ENCODE measurements at regions not wholly inside any gene's neighbourhood (a gene's known extent, or its start where the extent isn't known, plus 50 kb on each side); places are given as distances from the start of the nearest gene placed in this dataset.

DNA sequence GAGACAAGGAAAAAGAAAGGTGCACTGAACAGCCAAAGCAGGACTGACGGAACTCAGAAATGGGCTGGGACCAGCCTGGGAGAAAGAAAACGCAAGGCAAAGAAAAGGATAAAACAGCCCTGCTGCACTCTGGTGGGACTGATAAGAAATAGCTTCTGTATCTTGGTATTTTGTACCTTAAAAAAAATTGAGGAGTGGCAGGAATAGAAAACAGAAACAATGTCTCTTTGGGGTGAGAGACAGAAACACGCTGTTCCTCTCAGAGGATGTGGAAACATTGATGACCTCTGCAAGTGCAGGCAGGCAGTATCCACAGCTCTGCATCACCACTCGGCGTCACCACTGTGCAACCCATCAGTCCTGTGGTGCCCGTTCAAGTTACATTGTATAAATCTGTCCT is 152.5 kb upstream of the SPRY1 start:
- no TSS peak for BruUV-seq (replicated peaks)
- H3K9me3 ChIP-seq (ENCODE audit: low read length) = no peaks in the 10 kb centered on the region
- CTCF ChIA-PET = no interaction called here
- ATAC-seq (peak; percentile 51; the same call in 1 of the 2 replicates), DNase-seq (no peak)
- no peaks in the 10 kb centered on the region for H4K20me1 ChIP-seq (ENCODE audit: low read length)
- POLR2A ChIA-PET (ENCODE audit: unreplicated experiment) = no interaction called here
- no peak overlapping the region for H3K27ac ChIP-seq (ENCODE audit: low read length)
- no peaks in the 10 kb centered on the region for H3K4me1 ChIP-seq (ENCODE audit: insufficient read depth, low read length)
- H3F3A ChIP-seq (ENCODE audit: low read length, unreplicated experiment) = no peaks in the 10 kb centered on the region
- H3K36me3 ChIP-seq (ENCODE audit: low read depth, low read length) = no peaks in the 10 kb centered on the region
- H3K9ac ChIP-seq (ENCODE audit: low read length) = no peak overlapping the region
- H3K27me3 ChIP-seq (ENCODE audit: low read length) = no peaks in the 10 kb centered on the region
- intact Hi-C loops (cut with micrococcal nuclease) = no loop called here
- H3K79me2 ChIP-seq (ENCODE audit: low read length) = no peaks in the 10 kb centered on the region
- no peak for TF ChIP-seq EZH2phosphoT487 (IDR thresholded peaks at IDR 0.05; ENCODE audit: borderline replicate concordance, low read length)
- no peaks in the 10 kb centered on the region for H3K9me2 ChIP-seq (replicated peaks; ENCODE audit: low read length)
- no peak overlapping the region for H3K4me3 ChIP-seq (ENCODE audit: low read length)
- no peak overlapping the region for H3K4me2 ChIP-seq (ENCODE audit: low read length)
- no peak overlapping the region for H2AFZ ChIP-seq (ENCODE audit: low read length)

DNA sequence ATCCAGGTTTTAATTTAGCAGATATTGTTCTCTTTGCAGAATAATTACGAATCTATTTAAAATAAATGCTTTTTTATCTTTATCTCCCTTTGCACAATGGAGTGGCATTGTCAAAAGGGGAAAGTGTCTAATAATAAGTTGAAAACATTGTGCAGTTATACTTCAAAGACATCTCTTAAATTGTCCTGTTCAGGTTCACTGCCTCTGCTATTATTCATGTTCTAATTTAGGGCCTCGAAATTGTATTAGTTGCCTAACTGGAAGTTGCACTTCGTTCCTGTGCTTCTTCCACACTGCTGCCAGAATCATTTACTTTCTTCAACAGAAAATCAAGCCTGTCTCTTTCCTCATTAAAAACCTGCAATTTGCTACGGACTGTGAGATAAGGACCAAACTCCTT is 150.5 kb upstream of the SPRY1 start:
- Histone ChIP-seq H3K79me2 (ENCODE audit: low read length) (no peaks in the 10 kb centered on the region), H3K4me1 (ENCODE audit: insufficient read depth, low read length) (no peaks in the 10 kb centered on the region), H3K4me2 (ENCODE audit: low read length) (no peak overlapping the region), H3K9ac (ENCODE audit: low read length) (no peak overlapping the region), H3K27ac (ENCODE audit: low read length) (no peak overlapping the region), H2AFZ (ENCODE audit: low read length) (no peak overlapping the region), H3K36me3 (ENCODE audit: low read depth, low read length) (no peaks in the 10 kb centered on the region), H4K20me1 (ENCODE audit: low read length) (0 out of 2 replicates have a peak, but pooled peaks cover 3% of the 10 kb centered on the region), H3K27me3 (ENCODE audit: low read length) (no peaks in the 10 kb centered on the region), H3K4me3 (ENCODE audit: low read length) (no peak overlapping the region), H3K9me3 (ENCODE audit: low read length) (no peaks in the 10 kb centered on the region), H3K9me2 (replicated peaks; ENCODE audit: low read length) (no peaks in the 10 kb centered on the region), H3F3A (ENCODE audit: low read length, unreplicated experiment) (no peaks in the 10 kb centered on the region)
- no peak for DNase-seq
- intact Hi-C loops (cut with micrococcal nuclease) = no loop called here
- TF ChIP-seq, protein P1, sequence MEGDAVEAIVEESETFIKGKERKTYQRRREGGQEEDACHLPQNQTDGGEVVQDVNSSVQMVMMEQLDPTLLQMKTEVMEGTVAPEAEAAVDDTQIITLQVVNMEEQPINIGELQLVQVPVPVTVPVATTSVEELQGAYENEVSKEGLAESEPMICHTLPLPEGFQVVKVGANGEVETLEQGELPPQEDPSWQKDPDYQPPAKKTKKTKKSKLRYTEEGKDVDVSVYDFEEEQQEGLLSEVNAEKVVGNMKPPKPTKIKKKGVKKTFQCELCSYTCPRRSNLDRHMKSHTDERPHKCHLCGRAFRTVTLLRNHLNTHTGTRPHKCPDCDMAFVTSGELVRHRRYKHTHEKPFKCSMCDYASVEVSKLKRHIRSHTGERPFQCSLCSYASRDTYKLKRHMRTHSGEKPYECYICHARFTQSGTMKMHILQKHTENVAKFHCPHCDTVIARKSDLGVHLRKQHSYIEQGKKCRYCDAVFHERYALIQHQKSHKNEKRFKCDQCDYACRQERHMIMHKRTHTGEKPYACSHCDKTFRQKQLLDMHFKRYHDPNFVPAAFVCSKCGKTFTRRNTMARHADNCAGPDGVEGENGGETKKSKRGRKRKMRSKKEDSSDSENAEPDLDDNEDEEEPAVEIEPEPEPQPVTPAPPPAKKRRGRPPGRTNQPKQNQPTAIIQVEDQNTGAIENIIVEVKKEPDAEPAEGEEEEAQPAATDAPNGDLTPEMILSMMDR (conservative IDR thresholded peaks at IDR 0.05; ENCODE audit: low read depth, low read length) = no peak
- TF ChIP-seq EZH2 (IDR thresholded peaks at IDR 0.05; ENCODE audit: low read length, unreplicated experiment) = no peak
- TF ChIP-seq EZH2phosphoT487 (IDR thresholded peaks at IDR 0.05; ENCODE audit: borderline replicate concordance, low read length) = no peak
- no TSS peak for BruUV-seq (replicated peaks)
- POLR2A ChIA-PET (ENCODE audit: unreplicated experiment) = no interaction called here
- no peak for ATAC-seq
- CTCF ChIA-PET = no interaction called here

DNA sequence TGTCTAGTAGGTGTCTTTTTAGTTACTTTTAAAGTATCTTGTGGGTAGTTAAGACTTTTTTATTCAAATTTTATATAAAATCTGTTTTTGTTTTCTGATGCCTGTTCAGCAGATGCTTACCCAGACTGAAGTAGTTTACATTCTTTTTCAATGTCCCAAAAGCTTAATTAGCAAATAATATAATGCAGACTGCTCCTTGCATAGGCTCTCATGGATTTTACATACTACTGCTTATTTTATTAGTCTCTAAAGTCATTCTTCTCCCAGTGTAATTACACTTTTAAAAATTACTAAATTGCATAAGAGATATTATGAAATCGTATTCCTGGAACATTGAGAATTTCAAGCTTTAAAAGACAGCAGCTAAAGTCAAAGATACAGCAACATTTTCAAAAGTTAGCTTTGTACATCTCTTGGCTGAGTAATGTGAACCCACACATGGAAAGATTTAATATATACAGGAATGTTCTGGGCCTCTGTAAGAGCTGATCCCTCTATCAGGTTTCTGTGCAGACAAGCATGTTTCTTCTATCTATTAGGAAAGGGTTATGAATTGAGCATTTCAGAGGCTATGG is 148.4 kb upstream of the SPRY1 start:
- ChIA-PET POLR2A (ENCODE audit: unreplicated experiment) (no interaction called here), CTCF (no interaction called here)
- Histone ChIP-seq H4K20me1 (ENCODE audit: low read length) (0 out of 2 replicates have a peak, but pooled peaks cover 3% of the 10 kb centered on the region), H3K9ac (ENCODE audit: low read length) (no peak overlapping the region), H3K4me1 (ENCODE audit: insufficient read depth, low read length) (no peaks in the 10 kb centered on the region), H3K9me2 (replicated peaks; ENCODE audit: low read length) (no peaks in the 10 kb centered on the region), H2AFZ (ENCODE audit: low read length) (no peak overlapping the region), H3K27ac (ENCODE audit: low read length) (no peak overlapping the region), H3K4me3 (ENCODE audit: low read length) (no peak overlapping the region), H3K79me2 (ENCODE audit: low read length) (no peaks in the 10 kb centered on the region), H3F3A (ENCODE audit: low read length, unreplicated experiment) (no peaks in the 10 kb centered on the region), H3K4me2 (ENCODE audit: low read length) (no peak overlapping the region), H3K27me3 (ENCODE audit: low read length) (no peaks in the 10 kb centered on the region), H3K9me3 (ENCODE audit: low read length) (no peaks in the 10 kb centered on the region), H3K36me3 (ENCODE audit: low read depth, low read length) (no peaks in the 10 kb centered on the region)
- ATAC-seq = no peak
- intact Hi-C loops (cut with micrococcal nuclease) = no loop called here
- TF ChIP-seq EZH2 (IDR thresholded peaks at IDR 0.05; ENCODE audit: low read length, unreplicated experiment) (no peak), EZH2phosphoT487 (IDR thresholded peaks at IDR 0.05; ENCODE audit: borderline replicate concordance, low read length) (no peak)
- TF ChIP-seq, protein P1 (conservative IDR thresholded peaks at IDR 0.05; ENCODE audit: low read depth, low read length) = no peak
- no TSS peak for BruUV-seq (replicated peaks)
- no peak for DNase-seq
